Ishikawa (cell line): ENCODE measurements at regions not wholly inside any gene's neighbourhood (a gene's known extent, or its start where the extent isn't known, plus 50 kb on each side); places are given as distances from the start of the nearest gene placed in this dataset.

Source experiments
- CEBPB ChIP-seq: IDR thresholded peaks from 2 replicates; pipeline ENCODE4 v1.6.1; 2012
- CREB1 ChIP-seq: IDR thresholded peaks from 2 replicates; pipeline ENCODE4 v1.6.1; 2012; ENCODE audit warnings: low read depth
- EGR1 ChIP-seq: IDR thresholded peaks from 2 replicates; pipeline ENCODE4 v1.6.1; 2012
- EP300 ChIP-seq: IDR thresholded peaks from 2 replicates; pipeline ENCODE4 v1.6.1; 2012; ENCODE audit warnings: borderline replicate concordance
- FOXM1 ChIP-seq: IDR thresholded peaks from 2 replicates; pipeline ENCODE4 v1.6.1; 2012; ENCODE audit warnings: low read depth, borderline replicate concordance
- NFIC ChIP-seq: IDR thresholded peaks from 2 replicates; pipeline ENCODE4 v1.6.1; 2012
- RAD21 ChIP-seq: IDR thresholded peaks from 2 replicates; pipeline ENCODE4 v1.6.1; 2012; ENCODE audit warnings: low read depth
- TAF1 ChIP-seq: IDR thresholded peaks from 2 replicates; pipeline ENCODE4 v1.6.1; 2012; ENCODE audit warnings: low read depth, mild to moderate bottlenecking
- TCF12 ChIP-seq: IDR thresholded peaks from 2 replicates; pipeline ENCODE4 v1.6.1; 2012; ENCODE audit warnings: low read depth
- TEAD4 ChIP-seq: IDR thresholded peaks from 2 replicates; pipeline ENCODE4 v1.6.1; 2012
- YY1 ChIP-seq: IDR thresholded peaks from 2 replicates; pipeline ENCODE4 v1.6.1; 2012; ENCODE audit warnings: low read depth
- ZBTB7A ChIP-seq: IDR thresholded peaks from 2 replicates; pipeline ENCODE4 v1.6.1; 2012; ENCODE audit warnings: low read depth
- TF ChIP-seq, protein P1 (sequence below): IDR thresholded peaks from 2 replicates; pipeline ENCODE4 v1.6.1; 2012; ENCODE audit warnings: low read depth, mild to moderate bottlenecking
- TF ChIP-seq, protein P2 (sequence below): IDR thresholded peaks from 2 replicates; pipeline ENCODE4 v1.6.1; 2012
- TF ChIP-seq, protein P3 (sequence below): IDR thresholded peaks from 2 replicates; pipeline ENCODE4 v1.6.1; 2012

DNA sequence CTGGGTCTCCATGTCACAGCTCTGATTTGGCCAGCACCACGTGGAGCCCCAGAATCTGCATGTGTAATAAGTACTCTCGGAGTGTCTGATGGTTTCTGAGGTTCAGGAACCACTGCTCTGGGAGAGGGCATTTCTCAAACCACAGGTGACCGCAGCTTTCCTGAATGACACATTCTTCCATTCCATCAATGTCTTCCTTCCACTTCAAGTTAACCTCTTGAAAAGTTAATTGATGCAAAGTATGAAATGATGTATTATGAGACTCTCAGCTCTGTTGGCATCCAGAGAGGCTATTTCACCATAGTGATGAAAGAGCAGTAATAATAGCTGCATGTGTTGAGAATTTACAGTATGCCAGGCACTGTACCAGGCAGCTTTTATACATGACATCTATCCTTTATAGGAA lies 61.3 kb upstream of the CRIM1 start:
- no peak for TF ChIP-seq ZBTB7A
- TF ChIP-seq YY1, result no peak
- TF ChIP-seq FOXM1, result no peak
- no peak for TF ChIP-seq NFIC
- TF ChIP-seq CEBPB, result no peak

DNA sequence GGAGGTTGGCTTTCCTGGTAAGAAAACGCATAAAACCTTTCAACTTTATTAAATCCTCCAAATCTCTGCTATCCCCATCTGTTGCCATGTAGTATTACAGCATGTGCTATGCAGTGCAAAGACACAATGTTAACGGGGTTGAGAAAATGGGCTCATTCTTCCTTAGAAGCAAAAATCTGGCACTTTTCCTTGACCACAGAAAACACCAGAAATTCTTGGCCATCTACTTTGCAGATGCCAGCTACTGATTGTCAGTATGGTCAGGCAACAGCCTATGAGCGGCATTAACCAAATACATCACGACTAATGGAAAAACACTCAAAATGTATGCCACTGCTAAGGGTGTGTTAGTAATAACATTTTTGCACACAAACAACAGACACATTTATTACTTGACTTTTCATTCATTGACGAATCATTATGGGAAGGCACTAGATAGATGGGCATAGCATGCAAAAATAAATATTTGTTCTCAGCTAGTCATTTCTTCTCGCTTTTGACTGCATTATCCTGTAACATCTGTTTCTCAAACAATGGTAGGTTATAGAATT lies 65.2 kb upstream of the CRIM1 start:
- TF ChIP-seq EGR1 (no peak), CREB1 (no peak), ZBTB7A (no peak), TAF1 (no peak), TCF12 (no peak), NFIC (no peak), RAD21 (no peak)
- TF ChIP-seq, protein P1, sequence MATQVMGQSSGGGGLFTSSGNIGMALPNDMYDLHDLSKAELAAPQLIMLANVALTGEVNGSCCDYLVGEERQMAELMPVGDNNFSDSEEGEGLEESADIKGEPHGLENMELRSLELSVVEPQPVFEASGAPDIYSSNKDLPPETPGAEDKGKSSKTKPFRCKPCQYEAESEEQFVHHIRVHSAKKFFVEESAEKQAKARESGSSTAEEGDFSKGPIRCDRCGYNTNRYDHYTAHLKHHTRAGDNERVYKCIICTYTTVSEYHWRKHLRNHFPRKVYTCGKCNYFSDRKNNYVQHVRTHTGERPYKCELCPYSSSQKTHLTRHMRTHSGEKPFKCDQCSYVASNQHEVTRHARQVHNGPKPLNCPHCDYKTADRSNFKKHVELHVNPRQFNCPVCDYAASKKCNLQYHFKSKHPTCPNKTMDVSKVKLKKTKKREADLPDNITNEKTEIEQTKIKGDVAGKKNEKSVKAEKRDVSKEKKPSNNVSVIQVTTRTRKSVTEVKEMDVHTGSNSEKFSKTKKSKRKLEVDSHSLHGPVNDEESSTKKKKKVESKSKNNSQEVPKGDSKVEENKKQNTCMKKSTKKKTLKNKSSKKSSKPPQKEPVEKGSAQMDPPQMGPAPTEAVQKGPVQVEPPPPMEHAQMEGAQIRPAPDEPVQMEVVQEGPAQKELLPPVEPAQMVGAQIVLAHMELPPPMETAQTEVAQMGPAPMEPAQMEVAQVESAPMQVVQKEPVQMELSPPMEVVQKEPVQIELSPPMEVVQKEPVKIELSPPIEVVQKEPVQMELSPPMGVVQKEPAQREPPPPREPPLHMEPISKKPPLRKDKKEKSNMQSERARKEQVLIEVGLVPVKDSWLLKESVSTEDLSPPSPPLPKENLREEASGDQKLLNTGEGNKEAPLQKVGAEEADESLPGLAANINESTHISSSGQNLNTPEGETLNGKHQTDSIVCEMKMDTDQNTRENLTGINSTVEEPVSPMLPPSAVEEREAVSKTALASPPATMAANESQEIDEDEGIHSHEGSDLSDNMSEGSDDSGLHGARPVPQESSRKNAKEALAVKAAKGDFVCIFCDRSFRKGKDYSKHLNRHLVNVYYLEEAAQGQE, result no peak
- TF ChIP-seq, protein P2, sequence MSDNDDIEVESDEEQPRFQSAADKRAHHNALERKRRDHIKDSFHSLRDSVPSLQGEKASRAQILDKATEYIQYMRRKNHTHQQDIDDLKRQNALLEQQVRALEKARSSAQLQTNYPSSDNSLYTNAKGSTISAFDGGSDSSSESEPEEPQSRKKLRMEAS, result no peak

DNA sequence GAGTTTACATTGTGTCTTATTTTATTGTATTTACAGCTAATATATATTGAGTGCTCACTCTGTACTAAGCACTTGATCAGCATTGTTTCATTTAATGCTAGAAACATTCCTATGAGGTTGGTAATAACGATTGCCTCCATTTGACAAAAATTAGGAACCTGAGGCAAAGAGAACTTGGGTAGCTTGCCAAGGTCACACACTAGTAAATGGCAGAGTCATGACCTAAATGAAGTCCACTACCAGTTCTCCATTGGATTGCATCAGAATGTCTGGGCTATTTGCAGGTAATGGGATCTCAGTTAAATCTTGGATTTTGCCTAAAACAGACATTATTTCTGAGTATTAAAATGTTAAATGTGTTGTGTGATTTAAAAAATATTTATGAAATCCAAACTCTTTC lies 65.8 kb upstream of the CRIM1 start:
- no peak for TF ChIP-seq CEBPB
- TF ChIP-seq RAD21, result no peak
- TF ChIP-seq, protein P3, sequence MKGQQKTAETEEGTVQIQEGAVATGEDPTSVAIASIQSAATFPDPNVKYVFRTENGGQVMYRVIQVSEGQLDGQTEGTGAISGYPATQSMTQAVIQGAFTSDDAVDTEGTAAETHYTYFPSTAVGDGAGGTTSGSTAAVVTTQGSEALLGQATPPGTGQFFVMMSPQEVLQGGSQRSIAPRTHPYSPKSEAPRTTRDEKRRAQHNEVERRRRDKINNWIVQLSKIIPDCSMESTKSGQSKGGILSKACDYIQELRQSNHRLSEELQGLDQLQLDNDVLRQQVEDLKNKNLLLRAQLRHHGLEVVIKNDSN, result no peak
- no peak for TF ChIP-seq NFIC
- no peak for TF ChIP-seq TEAD4
- no peak for TF ChIP-seq ZBTB7A
- no peak for TF ChIP-seq TAF1
- no peak for TF ChIP-seq TCF12
- TF ChIP-seq, protein P1, result no peak

DNA sequence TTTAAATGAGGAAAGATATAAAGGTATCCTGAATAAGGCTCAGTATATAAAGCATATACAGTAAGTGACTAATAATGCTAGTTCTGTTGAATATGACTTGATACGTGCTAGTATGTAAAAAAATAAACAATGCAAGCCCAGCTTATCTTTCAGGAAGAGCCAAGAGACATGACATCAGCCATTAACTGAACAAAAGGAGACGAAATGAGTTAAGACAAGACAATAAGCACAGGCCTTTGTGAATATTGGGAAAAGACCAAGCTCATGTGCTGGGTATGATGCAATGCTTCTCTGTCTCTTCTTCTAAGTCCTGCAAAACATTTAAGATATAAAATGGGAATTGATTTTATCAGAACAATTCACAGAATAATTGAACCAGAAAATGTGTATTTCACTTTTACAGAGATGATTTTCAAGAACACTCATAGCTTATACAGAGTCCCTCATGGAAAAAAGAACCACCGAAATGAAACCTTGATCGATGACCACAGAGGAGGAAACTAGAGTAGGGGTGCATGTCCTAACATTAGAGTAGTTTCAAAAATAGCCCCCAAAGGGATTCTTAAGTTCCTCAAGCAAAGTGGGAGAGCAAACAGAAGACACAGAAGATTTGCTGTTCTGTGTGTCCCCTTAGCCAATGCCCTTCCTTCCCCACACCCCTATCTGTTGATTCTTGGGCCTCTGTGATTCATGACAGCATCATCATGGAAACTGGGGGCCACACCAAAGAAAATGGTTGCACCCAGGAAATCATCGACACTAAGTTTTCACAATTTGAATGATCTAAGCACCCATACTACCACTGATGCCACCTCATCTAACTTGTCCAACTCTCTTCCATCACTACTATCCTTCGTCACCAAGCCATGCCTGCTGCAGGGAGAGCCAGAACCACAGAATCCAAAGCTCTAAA lies 68.0 kb upstream of the CRIM1 start:
- TF ChIP-seq TAF1 (no peak), YY1 (no peak), CEBPB (no peak)
- TF ChIP-seq, protein P3, result no peak

DNA sequence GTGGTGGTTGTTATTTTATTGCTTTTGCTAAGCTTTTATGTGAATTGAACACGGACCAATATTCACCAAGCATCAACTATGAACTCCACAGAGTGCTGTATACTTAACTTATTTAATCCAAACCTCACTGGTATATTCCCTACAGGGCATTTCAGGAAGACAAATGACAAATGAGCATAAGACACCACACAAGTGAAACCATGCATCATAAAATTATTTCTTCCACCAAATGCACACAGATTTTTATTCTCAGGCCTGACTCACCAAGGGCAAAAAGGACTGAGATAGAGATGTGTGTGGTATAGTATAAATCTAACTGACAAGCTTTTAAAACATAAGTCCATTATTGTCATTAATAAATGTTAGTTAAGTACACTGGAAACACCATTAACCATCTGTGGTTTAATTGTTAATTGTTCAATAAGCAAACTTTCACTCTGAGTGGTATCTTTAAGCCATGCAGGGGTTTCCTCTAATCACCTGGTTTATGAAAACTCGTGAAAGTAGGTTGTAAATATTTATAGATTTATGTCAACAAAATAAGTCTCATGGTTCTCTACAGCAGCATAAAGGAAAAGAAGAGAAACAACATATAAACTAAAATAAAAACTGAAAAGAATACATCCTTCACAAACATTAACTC lies 77.6 kb upstream of the CRIM1 start:
- TF ChIP-seq ZBTB7A (no peak), CEBPB (no peak), TEAD4 (no peak), YY1 (no peak), EP300 (no peak), FOXM1 (no peak), NFIC (no peak), TCF12 (no peak), EGR1 (no peak)
- TF ChIP-seq, protein P1, result no peak
- TF ChIP-seq, protein P2, result no peak
